Globus pallidus (tissue), 1 donor: ENCODE measurements at regions not wholly inside any gene's neighbourhood (a gene's known extent, or its start where the extent isn't known, plus 50 kb on each side); places are given as distances from the start of the nearest gene placed in this dataset.
"Not testable (repeated sequence)": the region's sequence is repeated elsewhere in the genome, so short reads cannot be mapped to it uniquely, and the experiment has no call there.

Experiments used
- DNase-seq: peaks from one replicate; pipeline ENCODE4 v3.0.0-alpha.2; 2015; ENCODE audit warnings: low spot score

DNA sequence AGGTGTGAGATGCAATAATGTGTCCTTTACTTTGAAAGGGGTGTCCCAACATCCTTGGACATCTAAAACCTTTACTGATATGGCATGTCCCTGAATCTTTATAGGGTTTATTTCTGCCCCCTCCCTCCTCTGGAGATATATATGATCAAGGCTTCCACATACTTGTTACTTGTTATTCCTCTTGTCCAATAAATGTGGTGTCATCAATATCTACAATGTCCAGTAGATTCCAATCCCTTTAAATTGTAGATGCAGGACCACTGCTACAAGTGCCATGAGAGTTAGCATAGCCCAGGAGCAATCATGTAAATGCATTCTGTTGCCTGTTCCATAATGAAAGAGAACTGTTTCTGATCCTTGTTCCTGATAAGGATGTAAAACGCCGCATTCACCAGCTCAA, 479.7 kb upstream of the MEIS1 start:
- no peak for DNase-seq

DNA sequence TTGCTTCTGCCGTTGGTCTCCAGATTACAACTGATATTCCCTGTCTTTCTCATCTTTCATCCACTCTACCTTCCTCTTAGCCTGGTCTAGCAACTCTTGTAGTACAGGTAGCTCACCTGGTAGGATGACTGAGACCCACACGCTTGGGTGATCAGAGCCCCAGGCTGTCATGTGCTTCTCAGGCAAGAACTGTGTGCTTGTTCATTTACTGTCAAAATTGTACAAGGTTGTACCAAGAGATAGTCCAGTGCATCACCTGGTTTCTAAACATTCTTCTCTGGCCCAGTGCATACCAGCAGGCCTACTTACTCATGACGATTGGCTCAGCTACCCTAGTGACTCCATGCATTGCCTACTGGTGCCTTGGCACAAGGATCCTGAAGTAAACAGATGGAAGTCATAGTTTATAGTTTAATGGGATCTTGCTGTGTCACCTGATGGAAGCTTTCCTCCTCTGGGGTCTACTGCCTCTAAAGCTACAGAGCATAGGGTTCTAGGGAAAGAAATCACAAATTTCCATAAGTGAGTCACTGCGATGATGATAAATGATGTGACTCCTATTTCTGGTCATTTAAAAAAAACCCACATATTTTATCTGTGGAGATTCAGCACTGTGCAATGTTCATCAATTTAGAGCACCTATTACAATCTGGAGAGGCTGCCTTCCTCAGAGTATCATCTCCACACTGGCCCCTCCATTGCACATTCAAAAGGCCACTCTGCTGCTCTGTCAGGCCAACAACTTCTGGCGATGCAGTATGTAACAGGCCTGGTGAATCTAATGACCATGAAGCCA, 481.8 kb upstream of the MEIS1 start:
- no peak for DNase-seq

DNA sequence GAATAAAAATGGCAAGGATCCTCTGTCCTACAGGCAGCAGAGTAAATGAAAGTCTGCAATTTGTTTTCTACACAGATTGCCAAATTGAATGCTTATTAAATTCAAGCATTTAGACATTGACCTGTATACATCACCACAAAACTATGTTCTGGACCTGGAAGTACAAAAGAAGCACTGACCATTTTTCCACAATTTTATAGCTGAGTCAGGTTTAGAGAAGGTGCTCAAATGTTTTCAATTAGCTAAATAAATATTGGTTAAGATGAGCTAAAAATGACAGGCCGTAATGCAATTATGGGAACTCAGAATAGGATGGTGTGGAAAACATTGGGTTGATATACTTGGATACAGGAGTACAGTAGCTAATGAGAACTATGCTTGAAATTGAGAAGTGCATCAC, 490.7 kb upstream of the MEIS1 start:
- no peak for DNase-seq

DNA sequence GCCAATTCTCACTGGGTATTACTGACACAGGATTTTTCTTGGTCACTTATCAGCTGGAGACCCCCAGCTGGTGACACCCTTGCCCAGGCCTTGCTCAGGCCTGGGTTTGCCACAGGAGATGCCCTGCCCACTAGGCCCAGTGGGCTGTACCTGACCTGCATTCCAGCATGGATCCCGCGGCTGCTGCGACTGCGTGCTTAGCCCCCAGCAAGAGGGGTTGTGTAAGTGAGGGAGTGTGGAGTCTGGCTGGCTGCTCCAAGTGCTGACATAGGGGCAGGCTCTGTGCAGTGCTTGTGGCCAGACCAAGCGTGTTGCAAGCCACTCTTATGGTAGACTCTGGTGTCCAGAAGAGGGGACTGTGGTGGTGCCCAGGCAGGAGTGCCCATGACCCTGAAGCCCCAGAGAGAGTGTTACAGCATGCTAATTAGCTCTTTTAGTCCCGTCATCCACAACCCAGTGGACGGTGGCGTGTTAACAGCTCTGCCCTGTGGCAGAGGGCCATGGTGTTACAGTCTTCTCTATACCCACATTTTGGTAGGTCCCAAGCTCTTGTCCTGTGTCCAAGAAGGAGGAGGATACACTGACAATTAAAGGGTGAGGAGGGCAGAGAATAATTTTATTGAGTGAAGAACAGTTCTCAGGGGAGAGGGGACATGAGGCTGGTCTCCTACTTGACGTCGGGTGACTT, 491.7 kb upstream of the MEIS1 start:
- DNase-seq = no peak

DNA sequence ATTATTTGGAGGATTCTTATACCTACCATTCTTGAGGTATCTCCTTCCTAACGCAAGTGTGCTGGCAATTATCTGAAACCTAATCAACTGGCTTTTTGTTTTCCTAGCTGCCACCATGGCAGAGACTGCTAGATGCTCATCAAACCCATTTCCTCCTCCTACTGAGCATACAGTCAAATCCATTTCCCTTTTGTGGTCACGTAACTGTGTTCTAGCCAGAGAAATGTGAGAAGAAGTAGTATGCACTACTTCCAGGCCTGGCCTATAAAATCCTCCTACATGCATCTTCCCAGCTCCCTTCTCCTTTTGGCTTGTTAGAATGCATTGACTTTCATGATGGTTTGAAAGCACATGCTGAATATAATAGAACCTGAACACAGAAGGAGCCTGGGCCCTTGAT, 494.1 kb upstream of the MEIS1 start:
- no peak for DNase-seq

DNA sequence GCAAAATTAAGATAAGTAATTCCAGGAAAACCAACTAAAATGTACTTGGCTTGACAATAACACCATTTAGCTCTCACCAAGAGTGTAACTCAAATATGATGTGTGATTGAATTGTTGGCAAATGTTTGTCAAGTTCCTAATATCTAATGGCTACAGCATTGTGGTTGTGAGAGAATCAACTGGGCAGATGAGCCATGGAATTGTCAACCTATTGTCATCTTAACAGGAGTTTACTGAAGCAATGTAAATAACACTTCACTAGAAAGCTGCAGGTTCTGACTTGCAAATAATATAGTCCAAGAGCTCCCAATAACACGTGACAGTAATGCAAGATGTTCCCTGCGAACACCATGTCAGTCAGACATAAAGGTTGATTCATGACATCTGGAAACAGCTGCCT, 495.2 kb upstream of the MEIS1 start:
- DNase-seq = no peak

DNA sequence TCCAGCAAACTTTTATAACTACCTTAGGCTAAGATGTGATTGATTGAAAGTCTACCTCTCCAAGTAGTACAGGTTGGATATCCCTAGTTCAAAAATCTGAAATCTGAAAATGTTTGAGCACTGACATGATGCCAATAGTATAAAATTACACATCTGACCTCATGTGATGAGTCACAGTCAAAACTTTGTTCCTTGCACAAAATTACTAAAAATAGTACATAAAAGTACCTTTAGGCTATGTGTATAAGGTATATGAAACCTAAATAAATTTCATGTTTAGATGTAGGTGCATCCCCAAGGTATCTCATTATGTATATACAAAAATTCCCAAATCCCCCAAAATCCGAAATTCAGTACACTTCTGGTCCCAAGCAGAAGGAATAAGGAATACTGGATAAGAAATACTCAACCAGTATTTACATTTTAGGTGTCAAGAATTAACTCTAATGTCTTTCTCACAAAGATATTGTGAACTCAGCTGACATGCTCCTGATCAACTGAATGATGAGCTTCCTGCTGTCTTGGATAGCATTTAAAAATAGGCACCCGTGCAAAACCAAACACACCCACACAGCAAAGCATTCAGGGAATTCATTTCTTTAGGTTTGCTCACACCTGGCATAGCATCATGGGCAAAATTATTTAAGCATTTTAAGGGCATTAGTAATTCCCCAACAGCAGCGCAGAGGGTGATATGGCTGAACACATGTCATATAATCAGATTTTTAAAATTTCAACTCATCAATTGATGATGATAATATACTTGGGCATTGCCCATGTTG, 497.4 kb upstream of the MEIS1 start:
- no peak for DNase-seq

DNA sequence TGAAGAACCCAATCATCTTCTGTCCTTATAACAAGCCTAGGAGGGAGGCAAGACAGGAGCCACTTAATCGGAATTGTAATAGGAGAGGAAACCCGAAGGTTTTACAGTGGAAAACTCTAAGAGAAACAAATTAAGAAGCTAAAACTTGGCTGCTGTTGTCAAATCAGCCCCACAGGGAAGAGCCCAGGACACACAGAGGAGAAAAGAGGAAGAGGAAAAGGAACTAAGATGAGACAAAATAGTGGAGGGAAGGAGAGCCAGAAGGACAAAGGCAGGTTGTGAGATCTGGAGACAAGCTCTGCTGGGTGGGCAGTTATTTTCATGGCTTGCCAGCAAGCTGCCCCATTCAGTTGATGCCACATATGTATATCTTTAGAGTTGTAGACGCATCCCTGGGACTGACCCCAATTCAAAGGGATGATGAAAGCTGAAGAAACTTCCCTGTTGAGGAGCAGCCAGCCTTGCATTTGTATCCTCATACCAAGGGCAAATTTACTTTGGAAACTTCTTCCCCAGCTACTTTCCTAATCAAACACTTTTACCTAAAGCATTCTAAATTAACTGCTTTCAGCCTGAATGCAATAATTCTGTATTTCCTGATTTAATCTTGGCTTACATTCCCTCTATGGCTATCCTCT, 499.8 kb upstream of the MEIS1 start:
- DNase-seq = no peak

DNA sequence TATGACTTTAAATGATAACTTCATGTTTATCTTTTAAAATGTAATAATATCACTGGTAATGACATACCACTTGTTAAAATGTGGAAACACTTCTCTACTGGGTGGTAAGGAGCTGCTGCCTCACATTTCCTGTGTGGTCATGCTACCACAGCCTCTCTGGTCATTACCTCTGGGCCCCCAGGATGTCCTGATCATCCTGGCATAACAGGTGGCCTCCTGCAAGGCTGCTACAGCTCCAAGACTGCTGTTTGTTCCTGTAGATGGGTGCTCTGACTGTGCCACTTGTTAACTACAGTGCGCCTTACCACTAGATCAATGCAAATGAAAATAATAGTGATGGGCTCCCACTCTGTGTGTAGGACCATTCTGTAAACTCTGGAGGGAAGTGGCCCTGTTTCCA, 500.2 kb upstream of the SPRED2 start:
- no peak for DNase-seq

DNA sequence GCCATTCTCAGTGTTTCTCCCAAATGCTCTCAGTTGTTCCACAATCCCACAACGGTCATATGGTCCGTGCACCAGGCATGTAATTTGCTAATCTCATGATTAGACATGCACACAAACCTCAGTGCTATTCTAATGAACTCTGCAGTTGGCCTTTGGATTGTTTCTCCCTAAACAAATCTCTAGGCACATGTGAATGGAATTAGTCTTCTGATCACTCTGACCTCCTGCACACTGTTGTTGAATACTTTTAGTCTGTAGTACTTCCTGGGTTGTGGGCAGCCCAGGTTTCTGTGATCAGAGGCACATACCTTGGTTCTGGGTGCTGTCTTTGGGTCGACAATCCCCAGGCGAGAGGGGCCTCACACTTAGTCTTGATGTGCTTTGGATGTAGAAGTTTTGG, 498.7 kb upstream of the SPRED2 start:
- no peak for DNase-seq

DNA sequence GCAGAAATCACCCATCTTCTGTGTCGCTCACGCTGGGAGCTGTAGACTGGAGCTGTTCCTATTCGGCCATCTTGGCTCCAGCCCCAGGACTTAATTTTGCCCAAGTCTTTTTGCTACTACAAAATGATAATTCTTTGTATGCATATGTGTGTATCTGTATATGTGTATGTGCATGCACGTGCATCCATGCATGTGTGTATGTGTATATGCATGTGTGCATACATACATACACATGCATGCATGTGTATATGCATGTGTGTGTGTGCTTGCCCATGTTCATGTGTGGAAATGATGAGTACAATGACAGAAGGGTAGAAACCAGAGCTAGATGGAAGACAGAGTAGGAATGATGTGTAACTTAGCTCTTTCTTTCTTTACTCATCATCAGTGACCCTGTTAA, 497.9 kb upstream of the SPRED2 start:
- no peak for DNase-seq

DNA sequence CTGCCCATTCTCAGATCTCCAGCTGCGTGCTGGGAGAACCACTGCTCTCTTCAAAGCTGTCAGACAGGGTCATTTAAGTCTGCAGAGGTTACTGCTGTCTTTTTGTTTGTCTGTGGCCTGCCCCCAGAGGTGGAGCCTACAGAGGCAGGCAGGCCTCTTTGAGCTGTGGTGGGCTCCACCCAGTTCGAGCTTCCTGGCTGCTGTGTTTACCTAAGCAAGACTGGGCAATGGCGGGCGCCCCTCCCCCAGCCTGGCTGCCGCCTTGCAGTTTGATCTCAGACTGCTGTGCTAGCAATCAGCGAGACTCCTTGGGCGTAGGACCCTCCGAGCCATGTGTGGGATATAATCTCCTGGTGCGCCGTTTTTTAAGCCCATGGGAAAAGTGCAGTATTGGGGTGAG, 497.3 kb upstream of the SPRED2 start:
- DNase-seq = not testable (repeated sequence)

DNA sequence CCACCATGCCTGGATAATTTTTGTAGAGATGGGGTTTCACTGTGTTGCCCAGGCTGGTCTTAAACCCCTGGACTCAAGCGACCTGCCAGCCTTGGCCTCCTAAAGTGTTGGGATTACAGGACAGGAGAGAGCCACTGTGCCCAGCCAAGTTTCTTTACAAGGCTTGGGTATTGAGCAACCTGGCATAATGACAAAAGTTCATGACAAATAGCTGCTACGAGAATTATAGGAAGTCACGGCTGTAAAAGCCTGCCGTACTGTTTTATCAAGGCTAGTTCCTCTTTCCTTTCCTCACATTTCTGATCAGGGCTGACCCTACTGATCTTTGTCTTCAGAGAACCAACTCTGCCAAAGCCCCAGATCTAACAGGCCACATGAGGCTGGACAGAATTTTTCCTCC, 490.4 kb upstream of the SPRED2 start:
- no peak for DNase-seq

DNA sequence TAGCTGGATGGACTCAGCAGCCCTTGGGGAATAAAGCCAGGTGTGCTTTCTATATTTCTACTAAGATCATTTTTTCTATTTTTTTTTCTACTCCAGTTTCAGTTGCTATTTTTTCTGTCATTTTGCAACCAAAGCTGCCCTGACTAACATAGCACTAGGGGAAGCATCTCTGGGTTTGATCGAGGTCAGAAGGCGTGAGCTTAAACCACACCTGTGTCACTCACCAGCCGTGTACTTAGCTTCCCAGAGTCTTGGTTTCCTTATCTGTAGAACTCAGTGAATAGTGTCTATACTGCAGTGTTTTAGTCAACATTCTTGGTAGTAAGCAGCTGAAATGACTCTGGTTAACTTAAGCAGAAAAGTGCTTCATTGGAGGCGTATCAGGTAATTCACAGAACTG, 489.6 kb upstream of the SPRED2 start:
- no peak for DNase-seq

DNA sequence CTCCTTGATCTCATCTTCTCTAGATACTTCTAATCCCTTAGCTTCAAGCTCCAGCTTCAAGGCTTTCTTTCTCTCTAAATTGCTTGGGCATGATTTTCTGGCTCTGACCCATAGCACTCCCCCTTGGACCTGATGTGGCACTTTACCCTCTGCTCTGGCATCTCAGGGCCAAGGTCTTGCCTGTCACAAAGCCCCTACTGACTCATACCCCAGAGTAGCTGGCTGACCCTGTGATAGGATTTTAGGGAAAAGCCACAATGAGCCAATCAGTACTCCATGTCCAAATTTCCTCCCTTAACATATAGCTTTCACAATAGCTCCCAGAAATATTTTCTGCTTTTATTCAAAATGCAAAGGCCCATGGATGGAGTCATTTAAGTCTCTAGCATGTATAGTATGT, 488.7 kb upstream of the SPRED2 start:
- DNase-seq = no peak

DNA sequence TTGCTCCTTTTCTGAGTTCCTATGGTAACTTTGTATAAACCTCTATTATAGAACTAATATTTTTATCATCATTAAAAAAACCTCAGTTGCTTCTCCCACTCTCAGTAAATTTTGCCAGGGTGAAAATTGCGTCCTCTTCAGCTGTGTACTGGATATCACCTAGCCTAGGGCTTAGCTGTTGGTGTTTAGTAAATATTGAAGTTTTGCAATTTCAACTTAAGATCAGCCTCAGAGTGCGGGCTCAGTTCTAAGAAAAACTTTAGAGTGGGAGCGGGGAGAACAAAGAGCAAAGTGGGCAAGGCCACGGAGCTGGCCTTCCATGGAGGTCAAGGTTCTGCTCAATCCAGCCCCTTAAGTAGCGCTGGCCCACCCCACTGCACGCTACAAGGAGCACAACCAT, 488.3 kb upstream of the SPRED2 start:
- no peak for DNase-seq

DNA sequence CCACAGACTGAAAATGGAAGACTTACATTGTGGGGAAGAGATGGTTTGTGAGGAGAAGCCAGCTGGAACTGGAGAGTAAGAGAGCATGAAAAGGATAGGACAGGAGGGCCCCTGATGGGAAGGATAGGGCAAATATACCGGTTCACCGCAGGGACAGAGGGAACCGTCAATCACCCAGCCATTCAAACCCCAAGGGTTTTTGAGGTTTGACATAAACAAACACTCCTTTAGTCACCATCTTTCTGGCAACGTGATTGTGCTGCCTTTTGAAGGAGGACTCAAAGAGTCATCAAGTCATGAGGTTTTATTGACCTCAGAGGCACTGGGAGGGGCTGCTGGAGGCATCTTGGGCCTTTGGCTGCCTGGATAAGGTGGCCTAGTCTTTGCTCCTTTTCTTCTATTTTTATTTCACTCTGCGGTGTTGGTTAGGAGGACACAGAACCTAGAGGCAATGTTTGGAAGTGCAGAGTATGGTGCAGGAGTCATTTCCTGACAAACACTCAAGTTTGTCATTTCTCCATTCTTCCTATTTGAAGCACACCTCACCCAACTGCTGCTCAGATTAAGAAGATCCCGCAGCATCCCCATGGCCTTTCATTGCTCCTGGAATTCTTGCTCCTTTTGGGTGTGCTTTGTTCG, 487.3 kb upstream of the SPRED2 start:
- no peak for DNase-seq

DNA sequence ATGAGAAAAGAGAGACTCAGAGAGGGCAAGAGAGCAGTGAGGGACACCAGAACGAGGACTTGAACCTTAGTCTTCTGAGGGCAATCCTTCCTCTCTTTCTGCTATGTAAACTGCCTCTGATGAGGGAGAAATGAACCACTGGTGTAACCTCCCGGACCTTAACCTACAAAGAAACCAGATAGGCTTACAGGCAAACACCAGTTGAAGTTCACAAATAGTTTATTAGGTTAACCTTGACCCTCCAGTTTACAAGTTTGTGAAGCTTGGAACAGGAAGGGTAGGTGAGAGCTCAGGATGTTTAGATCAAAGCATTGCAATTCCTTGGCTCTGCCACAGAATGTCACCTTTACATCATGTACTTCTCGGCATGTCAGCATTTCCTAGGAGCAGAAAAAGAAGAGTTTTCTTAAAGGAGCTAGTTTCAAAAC, 486.4 kb upstream of the SPRED2 start:
- no peak for DNase-seq

DNA sequence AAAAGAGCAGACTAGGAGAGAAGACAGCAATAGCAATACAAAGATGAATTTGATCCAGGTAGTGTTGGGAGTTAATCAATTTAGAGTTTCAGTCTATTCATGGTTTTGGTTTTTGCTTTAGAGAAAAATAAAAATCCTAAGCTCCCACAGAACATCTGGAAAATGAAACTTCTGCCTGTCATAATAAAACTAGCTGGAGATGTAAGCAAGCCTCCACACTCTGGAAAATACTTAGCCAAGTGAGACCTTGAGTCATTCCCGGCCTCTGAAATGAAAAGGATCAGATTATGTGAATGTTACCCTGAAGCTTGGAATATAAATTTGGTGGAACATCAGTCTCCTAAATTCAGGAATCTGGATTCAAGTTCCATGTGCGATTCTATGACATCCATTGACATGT, 485.6 kb upstream of the SPRED2 start:
- DNase-seq = no peak

DNA sequence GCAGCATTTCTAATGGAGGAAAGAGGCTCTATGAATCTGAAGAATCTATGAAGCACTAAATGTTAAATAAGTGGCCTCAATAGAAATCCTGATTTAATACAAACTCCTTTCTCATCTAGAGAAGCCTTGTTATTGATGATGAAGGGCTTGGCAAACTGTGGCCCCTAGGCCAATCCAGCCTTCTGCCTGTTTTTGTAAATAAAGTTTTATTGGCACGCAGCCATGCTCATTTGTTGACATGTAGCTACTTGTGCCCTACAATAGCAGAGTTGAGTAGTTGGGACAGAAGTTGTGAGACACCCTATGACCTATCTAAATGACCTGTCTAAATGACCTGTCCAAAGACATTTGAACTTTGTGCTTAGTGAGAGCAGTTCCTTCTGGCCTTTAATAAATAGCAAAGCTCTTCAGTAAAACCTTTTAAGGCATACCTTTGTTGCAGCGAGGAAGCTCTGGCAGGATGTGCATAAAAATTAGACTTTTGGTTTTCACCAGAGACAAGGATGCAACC, 484.4 kb upstream of the SPRED2 start:
- no peak for DNase-seq

DNA sequence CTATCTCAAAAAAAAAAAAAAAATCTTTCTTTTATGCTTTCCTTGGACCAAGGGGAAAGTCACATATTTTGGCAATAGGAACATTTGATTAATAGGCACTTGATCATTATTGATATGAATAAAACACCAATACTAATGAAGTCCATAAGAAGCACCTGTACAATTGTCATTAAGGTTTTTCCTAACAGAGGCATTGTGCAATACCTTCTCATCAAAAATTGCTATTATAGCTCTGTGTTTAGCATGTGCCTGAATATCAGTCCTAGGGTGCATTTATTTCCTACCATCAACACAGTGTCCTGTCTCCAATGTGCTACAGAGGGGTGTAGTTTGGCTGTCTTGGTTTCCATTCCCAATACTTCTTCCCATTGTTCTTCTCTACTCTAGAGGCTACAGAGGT, 483.8 kb upstream of the SPRED2 start:
- no peak for DNase-seq

DNA sequence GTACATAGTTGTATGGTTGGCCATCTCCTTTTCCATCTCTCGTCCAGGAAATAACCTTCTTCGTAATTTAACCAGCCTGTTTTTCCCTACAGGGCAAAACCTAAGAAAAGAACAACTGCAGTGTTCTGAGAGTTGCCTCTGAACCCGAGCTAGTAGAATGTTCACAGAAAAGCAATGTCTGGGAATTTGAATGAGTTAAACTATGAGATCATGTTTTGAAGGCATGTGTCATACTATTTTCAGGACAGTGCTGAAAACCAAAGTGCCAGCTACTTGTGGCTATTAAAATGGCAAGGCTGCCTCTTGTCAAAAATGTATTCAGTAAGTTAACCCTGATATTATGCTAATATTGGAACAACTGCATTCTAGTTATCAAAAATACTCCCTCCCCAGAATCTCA, 482.9 kb upstream of the SPRED2 start:
- no peak for DNase-seq
